Ishikawa (cell line): ENCODE measurements at regions not wholly inside any gene's neighbourhood (a gene's known extent, or its start where the extent isn't known, plus 50 kb on each side); places are given as distances from the start of the nearest gene placed in this dataset.

Experiments used
- EP300 ChIP-seq: IDR thresholded peaks from 2 replicates; pipeline ENCODE4 v1.6.1; 2012; ENCODE audit warnings: borderline replicate concordance
- MAX ChIP-seq: IDR thresholded peaks from 2 replicates; pipeline ENCODE4 v1.6.1; 2012
- RAD21 ChIP-seq: IDR thresholded peaks from 2 replicates; pipeline ENCODE4 v1.6.1; 2012; ENCODE audit warnings: low read depth
- REST ChIP-seq: IDR thresholded peaks from 2 replicates; pipeline ENCODE4 v1.6.1; 2012; ENCODE audit warnings: low read depth, mild to moderate bottlenecking
- TAF1 ChIP-seq: IDR thresholded peaks from 2 replicates; pipeline ENCODE4 v1.6.1; 2012; ENCODE audit warnings: low read depth, mild to moderate bottlenecking
- USF1 ChIP-seq: IDR thresholded peaks from 2 replicates; pipeline ENCODE4 v1.6.1; 2012

GRCh38 chr18:33814546-33814945, 236.5 kb downstream of the ASXL3 start:
- TF ChIP-seq TAF1, result no peak
- TF ChIP-seq USF1, result no peak
- no peak for TF ChIP-seq REST
- TF ChIP-seq RAD21, result no peak
- TF ChIP-seq MAX, result no peak
- TF ChIP-seq EP300, result no peak
